ENCODE measurements at regions not wholly inside any gene's neighbourhood (a gene's known extent, or its start where the extent isn't known, plus 50 kb on each side); places are given as distances from the start of the nearest gene placed in this dataset.
"Not testable (repeated sequence)": the region's sequence is repeated elsewhere in the genome, so short reads cannot be mapped to it uniquely, and the experiment has no call there.

GRCh38 chr20:47887477-47888080, 102.3 kb upstream of the SULF2 start:
- Histone ChIP-seq H3K4me3 (no peak overlapping the region), H3K27ac (no peak overlapping the region)
- no peak for DNase-seq (ENCODE audit: low spot score)
- TF ChIP-seq, protein P1, sequence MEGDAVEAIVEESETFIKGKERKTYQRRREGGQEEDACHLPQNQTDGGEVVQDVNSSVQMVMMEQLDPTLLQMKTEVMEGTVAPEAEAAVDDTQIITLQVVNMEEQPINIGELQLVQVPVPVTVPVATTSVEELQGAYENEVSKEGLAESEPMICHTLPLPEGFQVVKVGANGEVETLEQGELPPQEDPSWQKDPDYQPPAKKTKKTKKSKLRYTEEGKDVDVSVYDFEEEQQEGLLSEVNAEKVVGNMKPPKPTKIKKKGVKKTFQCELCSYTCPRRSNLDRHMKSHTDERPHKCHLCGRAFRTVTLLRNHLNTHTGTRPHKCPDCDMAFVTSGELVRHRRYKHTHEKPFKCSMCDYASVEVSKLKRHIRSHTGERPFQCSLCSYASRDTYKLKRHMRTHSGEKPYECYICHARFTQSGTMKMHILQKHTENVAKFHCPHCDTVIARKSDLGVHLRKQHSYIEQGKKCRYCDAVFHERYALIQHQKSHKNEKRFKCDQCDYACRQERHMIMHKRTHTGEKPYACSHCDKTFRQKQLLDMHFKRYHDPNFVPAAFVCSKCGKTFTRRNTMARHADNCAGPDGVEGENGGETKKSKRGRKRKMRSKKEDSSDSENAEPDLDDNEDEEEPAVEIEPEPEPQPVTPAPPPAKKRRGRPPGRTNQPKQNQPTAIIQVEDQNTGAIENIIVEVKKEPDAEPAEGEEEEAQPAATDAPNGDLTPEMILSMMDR (IDR thresholded peaks at IDR 0.05), result no peak

- Histone ChIP-seq H3K27ac (no peak overlapping the region), H3K4me3 (no peak overlapping the region)
- no peak for DNase-seq (ENCODE audit: low spot score)
- TF ChIP-seq, protein P1 (IDR thresholded peaks at IDR 0.05), result no peak
Observed at GRCh38 chr20:47887064-47887463, 101.8 kb upstream of the SULF2 start.

GRCh38 chr20:47886454-47887041, 101.3 kb upstream of the SULF2 start:
- no peak overlapping the region for H3K4me3 ChIP-seq
- TF ChIP-seq, protein P1 (IDR thresholded peaks at IDR 0.05), result no peak

GRCh38 chr20:47885909-47886453, 100.7 kb upstream of the SULF2 start:
- Histone ChIP-seq H3K27ac (no peak overlapping the region), H3K4me3 (no peak overlapping the region)
- no peak for DNase-seq (ENCODE audit: low spot score)
- TF ChIP-seq, protein P1 (IDR thresholded peaks at IDR 0.05), result no peak

More at GRCh38 chr20:47886454-47887041, 101.3 kb upstream of the SULF2 start:
- DNase-seq (ENCODE audit: low spot score), result no peak
- H3K27ac ChIP-seq, result no peak overlapping the region

DNA sequence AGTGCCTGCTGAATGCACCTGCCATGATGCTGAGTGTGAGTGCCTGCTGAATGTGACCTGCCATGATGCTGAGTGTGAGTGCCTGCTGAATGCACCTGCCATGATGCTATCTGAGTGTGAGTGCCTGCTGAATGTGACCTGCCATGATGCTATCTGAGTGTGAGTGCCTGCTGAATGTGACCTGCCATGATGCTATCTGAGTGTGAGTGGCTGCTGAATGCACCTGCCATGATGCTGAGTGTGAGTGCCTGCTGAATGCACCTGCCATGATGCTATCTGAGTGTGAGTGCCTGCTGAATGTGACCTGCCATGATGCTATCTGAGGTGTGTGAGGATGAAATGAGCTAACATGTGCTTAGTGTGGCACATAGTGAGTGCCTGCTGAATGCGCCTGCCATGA, 98.7 kb upstream of the SULF2 start:
- not testable (repeated sequence) for H3K4me3 ChIP-seq; H3K27ac ChIP-seq; DNase-seq (ENCODE audit: low spot score)

GRCh38 chr20:47883186-47883585, 97.9 kb upstream of the SULF2 start:
- TF ChIP-seq, protein P1 (IDR thresholded peaks at IDR 0.05), result no peak
- Histone ChIP-seq H3K27ac (no peak overlapping the region), H3K4me3 (no peak overlapping the region)
- no peak for DNase-seq (ENCODE audit: low spot score)

- no peak overlapping the region for H3K27ac ChIP-seq
- DNase-seq (ENCODE audit: low spot score), result no peak
- TF ChIP-seq, protein P1 (IDR thresholded peaks at IDR 0.05), result no peak
- H3K4me3 ChIP-seq, result no peak overlapping the region
Observed at GRCh38 chr20:47879771-47880170, 94.5 kb upstream of the SULF2 start.
